ENCODE measurements at regions not wholly inside any gene's neighbourhood (a gene's known extent, or its start where the extent isn't known, plus 50 kb on each side); places are given as distances from the start of the nearest gene placed in this dataset.
"Not testable (repeated sequence)": the region's sequence is repeated elsewhere in the genome, so short reads cannot be mapped to it uniquely, and the experiment has no call there.

DNA sequence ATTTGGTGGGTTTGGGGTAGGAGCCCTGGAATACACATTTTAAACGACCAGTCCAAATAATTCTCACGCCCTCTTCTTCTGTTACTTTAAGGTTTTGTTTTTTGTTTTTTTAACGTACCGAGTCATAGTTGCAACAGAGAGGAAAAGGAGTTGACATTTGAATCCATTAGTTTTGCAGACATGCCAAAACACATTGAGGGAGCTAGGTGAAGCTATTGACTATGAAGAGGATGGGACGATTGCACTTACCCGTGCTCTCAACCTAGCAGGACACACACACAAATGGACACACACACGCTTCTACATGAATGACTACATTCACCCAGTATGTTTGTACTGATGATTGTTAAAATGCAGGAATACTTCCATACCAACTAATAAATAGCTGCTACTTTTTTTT, 54.3 kb upstream of the CIT start:
- DNase-seq (ENCODE audit: low read depth in 2 of 3, low spot score in 1 of 3), result no peak

DNA sequence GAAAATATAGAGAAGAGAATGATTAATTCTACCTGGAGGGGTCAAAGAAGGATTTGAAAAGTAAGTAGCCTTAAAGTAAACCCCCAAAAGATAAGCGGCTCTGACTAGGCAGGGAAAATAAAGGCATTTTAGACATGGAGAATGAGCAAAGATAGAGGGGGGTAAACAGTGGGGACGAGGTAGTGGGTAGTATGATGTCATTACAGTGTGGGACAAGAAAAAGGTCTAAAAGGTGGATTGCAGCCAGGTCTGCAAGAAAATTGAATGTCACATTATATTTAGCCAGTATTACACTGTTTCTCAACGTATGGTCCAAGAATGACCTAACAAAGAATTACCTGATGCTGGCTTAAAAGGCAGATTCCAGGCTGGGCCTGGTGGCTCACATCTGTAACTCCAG, 55.8 kb upstream of the CIT start:
- DNase-seq (ENCODE audit: low read depth in 2 of 3, low spot score in 1 of 3), result no peak

DNA sequence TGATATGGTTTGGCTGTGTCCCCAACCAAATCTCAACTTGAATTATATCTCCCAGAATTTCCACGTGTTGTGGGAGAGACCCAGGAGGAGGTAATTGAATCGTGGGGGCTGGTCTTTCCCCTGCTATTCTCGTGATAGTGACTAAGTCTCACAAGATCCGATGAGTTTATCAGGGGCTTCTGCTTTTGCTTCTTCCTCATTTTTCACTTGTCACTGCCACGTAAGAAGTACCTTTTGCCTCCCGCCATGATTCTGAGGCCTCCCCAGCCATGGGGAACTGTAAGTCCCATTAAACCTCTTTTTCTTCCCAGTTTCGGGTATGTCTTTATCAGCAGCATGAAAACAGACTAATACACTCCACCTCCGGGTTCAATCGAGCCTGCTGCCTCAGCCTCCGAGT, 54.3 kb upstream of the BICDL1 start:
- DNase-seq (ENCODE audit: low read depth in 2 of 3, low spot score in 1 of 3), result not testable (repeated sequence)

GRCh38 chr12:119936705-119937311, 52.2 kb upstream of the BICDL1 start:
- DNase-seq (ENCODE audit: low read depth in 2 of 3, low spot score in 1 of 3), result no peak

GRCh38 chr12:119938049-119938667, 50.9 kb upstream of the BICDL1 start:
- DNase-seq (ENCODE audit: low read depth in 2 of 3, low spot score in 1 of 3), result peak; percentile 26 to 74 (median 47)

Measured in stimulated activated CD4-positive, alpha-beta T cell treated with anti-CD3 and anti-CD28 coated beads, Interleukin-12 subunit alpha, Interleukin-12 subunit beta, amount 100 ng/mL, for 48 hours (primary cell).